Loucy (cell line): ENCODE measurements at regions not wholly inside any gene's neighbourhood (a gene's known extent, or its start where the extent isn't known, plus 50 kb on each side); places are given as distances from the start of the nearest gene placed in this dataset.

ENCODE experiments used
- H2AFZ ChIP-seq: fragments of 200-600 bp; sonication (generic); 2 replicates; pipeline ENCODE4 v1.6.0; 2016; ENCODE audit warnings: antibody characterized with exemption, mild to moderate bottlenecking, low read length, moderate library complexity
- H3F3A ChIP-seq: fragments of 200-600 bp; 2 replicates; pipeline ENCODE4 v1.6.0; 2016; ENCODE audit warnings: antibody characterized with exemption, low read depth, mild to moderate bottlenecking
- H3K27me3 ChIP-seq: fragments of 200-600 bp; sonication (generic); 2 replicates; pipeline ENCODE4 v1.6.1; 2014; ENCODE audit warnings: low read length, mild to moderate bottlenecking; ENCODE audit not compliant: insufficient read depth, poor library complexity, severe bottlenecking
- H3K36me3 ChIP-seq: fragments of 200-600 bp; sonication (generic); 2 replicates; pipeline ENCODE4 v1.6.1; 2016; ENCODE audit warnings: low read length; ENCODE audit not compliant: insufficient read depth
- H3K4me1 ChIP-seq: fragments of 200-600 bp; sonication (generic); 2 replicates; pipeline ENCODE4 v1.5.1; 2014; ENCODE audit warnings: low read length, mild to moderate bottlenecking; ENCODE audit not compliant: insufficient read depth, poor library complexity, severe bottlenecking
- H3K4me2 ChIP-seq: fragments of 200-600 bp; sonication (generic); 2 replicates; pipeline ENCODE4 v1.6.0; 2014; ENCODE audit warnings: antibody characterized with exemption, low read length, low read depth, mild to moderate bottlenecking; ENCODE audit not compliant: poor library complexity, severe bottlenecking
- H3K4me3 ChIP-seq: fragments of 200-600 bp; sonication (generic); 2 replicates; pipeline ENCODE4 v1.5.1; 2014; ENCODE audit warnings: low read length, mild to moderate bottlenecking, mixed read lengths; ENCODE audit not compliant: poor library complexity, severe bottlenecking
- H3K79me2 ChIP-seq: fragments of 200-600 bp; sonication (generic); 2 replicates; pipeline ENCODE4 v1.6.1; 2014; ENCODE audit warnings: low read length; ENCODE audit not compliant: insufficient read depth
- H3K9ac ChIP-seq: fragments of 200-600 bp; sonication (generic); 2 replicates; pipeline ENCODE4 v1.6.0; 2014; ENCODE audit warnings: mild to moderate bottlenecking, low read depth, low read length, moderate library complexity; ENCODE audit not compliant: poor library complexity, severe bottlenecking
- H3K9me2 ChIP-seq: fragments of 200-600 bp; sonication (generic); replicated peaks from 2 replicates; pipeline ENCODE4 v1.6.1; 2016; ENCODE audit warnings: low read depth, low read length, mixed read lengths
- H3K9me3 ChIP-seq: fragments of 200-600 bp; sonication (generic); 2 replicates; pipeline ENCODE4 v1.6.1; 2014; ENCODE audit warnings: mild to moderate bottlenecking, antibody characterized with exemption, low read length, low read depth; ENCODE audit not compliant: insufficient read depth
- H4K20me1 ChIP-seq: fragments of 200-600 bp; sonication (generic); 2 replicates; pipeline ENCODE4 v1.6.0; 2014; ENCODE audit warnings: antibody characterized with exemption, low read length, mild to moderate bottlenecking; ENCODE audit not compliant: insufficient read depth, poor library complexity, severe bottlenecking
- EZH2phosphoT487 ChIP-seq: fragments of 200-600 bp; IDR thresholded peaks from 2 replicates; pipeline ENCODE4 v1.6.1; 2018; ENCODE audit warnings: antibody characterized with exemption, mild to moderate bottlenecking, moderate library complexity, borderline replicate concordance
- TF ChIP-seq, protein P1 (sequence below): fragments of 200-600 bp; sonication (generic); conservative IDR thresholded peaks from 2 replicates; pipeline ENCODE4 v1.5.1; 2014; ENCODE audit warnings: mild to moderate bottlenecking, antibody characterized with exemption, low read length

DNA sequence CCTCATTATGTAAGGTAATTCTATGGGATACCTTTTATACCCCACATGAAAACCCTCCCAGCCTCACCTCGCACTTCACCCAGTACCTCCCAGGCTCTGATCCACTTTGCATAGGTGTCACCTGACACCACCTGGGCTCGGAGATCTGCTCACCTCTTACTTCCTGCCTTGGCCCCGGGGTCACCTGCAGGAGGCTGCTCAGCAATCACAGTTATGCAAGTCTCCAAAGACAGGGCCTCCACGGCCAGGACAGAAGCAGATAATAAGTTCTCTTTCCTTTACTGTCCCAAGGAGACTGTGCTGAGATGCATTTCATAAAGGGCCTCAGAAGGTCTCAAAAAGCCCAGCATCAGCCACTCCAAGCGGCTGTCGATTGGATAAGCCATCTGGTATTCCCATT lies 112.4 kb upstream of the PPP2R2D start:
- H4K20me1 ChIP-seq = no peaks in the 10 kb centered on the region
- no peaks in the 10 kb centered on the region for H3K4me1 ChIP-seq
- H3K4me3 ChIP-seq = no peak overlapping the region
- H3K36me3 ChIP-seq = no peaks in the 10 kb centered on the region
- H3K9me2 ChIP-seq = no peaks in the 10 kb centered on the region
- H3K79me2 ChIP-seq = no peaks in the 10 kb centered on the region
- no peaks in the 10 kb centered on the region for H3K27me3 ChIP-seq
- no peak overlapping the region for H3K9ac ChIP-seq
- no peaks in the 10 kb centered on the region for H3F3A ChIP-seq
- no peak for TF ChIP-seq EZH2phosphoT487
- TF ChIP-seq, protein P1, sequence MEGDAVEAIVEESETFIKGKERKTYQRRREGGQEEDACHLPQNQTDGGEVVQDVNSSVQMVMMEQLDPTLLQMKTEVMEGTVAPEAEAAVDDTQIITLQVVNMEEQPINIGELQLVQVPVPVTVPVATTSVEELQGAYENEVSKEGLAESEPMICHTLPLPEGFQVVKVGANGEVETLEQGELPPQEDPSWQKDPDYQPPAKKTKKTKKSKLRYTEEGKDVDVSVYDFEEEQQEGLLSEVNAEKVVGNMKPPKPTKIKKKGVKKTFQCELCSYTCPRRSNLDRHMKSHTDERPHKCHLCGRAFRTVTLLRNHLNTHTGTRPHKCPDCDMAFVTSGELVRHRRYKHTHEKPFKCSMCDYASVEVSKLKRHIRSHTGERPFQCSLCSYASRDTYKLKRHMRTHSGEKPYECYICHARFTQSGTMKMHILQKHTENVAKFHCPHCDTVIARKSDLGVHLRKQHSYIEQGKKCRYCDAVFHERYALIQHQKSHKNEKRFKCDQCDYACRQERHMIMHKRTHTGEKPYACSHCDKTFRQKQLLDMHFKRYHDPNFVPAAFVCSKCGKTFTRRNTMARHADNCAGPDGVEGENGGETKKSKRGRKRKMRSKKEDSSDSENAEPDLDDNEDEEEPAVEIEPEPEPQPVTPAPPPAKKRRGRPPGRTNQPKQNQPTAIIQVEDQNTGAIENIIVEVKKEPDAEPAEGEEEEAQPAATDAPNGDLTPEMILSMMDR = no peak
- no peak overlapping the region for H2AFZ ChIP-seq
- H3K9me3 ChIP-seq = no peaks in the 10 kb centered on the region
- H3K4me2 ChIP-seq = no peak overlapping the region

DNA sequence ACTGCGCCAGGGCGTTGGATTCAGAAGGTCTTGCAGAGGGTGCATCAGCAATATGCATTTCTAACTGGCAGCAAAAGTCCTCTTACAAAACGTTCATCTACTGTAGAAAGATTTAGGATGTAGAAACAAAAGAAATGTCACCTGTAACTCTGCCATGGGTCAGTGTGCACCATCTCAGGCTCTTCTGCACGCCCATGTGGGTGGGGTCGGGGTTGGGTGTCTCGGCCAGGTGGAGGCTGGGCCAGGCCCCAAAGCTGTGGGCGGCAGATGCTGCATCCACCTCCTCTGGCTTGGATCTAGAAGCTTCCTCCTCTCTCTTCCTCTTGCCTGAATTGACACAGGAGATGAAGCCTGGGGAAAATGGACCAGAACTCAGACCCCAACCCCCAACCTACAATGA lies 111.3 kb upstream of the PPP2R2D start:
- H3K36me3 ChIP-seq = no peaks in the 10 kb centered on the region
- H3K79me2 ChIP-seq = no peaks in the 10 kb centered on the region
- H3K27me3 ChIP-seq = no peaks in the 10 kb centered on the region
- H3K4me2 ChIP-seq = no peak overlapping the region
- H4K20me1 ChIP-seq = no peaks in the 10 kb centered on the region
- no peaks in the 10 kb centered on the region for H3K4me1 ChIP-seq
- TF ChIP-seq, protein P1 = no peak
- no peak for TF ChIP-seq EZH2phosphoT487
- no peaks in the 10 kb centered on the region for H3F3A ChIP-seq
- H3K9ac ChIP-seq = no peak overlapping the region
- no peaks in the 10 kb centered on the region for H3K9me3 ChIP-seq
- no peak overlapping the region for H2AFZ ChIP-seq
- no peaks in the 10 kb centered on the region for H3K9me2 ChIP-seq
- H3K4me3 ChIP-seq = no peak overlapping the region

DNA sequence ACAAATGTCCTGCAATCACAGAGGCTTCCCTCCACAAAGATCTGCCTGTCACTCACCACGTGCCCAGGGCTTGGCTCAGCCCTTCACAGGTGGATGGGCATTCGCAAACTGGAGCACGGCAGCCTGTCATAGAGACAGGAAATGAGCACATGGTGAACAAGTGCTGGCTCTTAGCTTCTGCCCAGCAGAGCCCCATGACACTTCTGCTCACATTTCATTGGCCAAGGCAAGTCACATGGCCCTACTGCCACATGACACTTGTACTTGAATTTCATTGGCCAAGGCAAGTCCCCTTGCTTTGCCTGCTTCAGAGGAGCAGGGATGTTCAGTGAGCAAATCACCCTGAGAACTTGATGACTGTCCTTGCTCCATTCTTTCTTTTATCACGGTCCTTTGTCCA lies 110.8 kb upstream of the PPP2R2D start:
- Histone ChIP-seq H3K9me3 (no peaks in the 10 kb centered on the region), H3K4me3 (no peak overlapping the region), H3K4me2 (no peak overlapping the region), H3K4me1 (no peaks in the 10 kb centered on the region), H3K36me3 (no peaks in the 10 kb centered on the region), H3K9ac (no peak overlapping the region), H3K79me2 (no peaks in the 10 kb centered on the region), H2AFZ (no peak overlapping the region), H4K20me1 (no peaks in the 10 kb centered on the region), H3K9me2 (no peaks in the 10 kb centered on the region), H3F3A (no peaks in the 10 kb centered on the region), H3K27me3 (no peaks in the 10 kb centered on the region)
- no peak for TF ChIP-seq EZH2phosphoT487
- TF ChIP-seq, protein P1 = no peak
